GM18861 (cell line): ENCODE measurements at regions not wholly inside any gene's neighbourhood (a gene's known extent, or its start where the extent isn't known, plus 50 kb on each side); places are given as distances from the start of the nearest gene placed in this dataset.
"Not testable (repeated sequence)": the region's sequence is repeated elsewhere in the genome, so short reads cannot be mapped to it uniquely, and the experiment has no call there.

ENCODE experiments used
- ATAC-seq: cut with Tn5 transposase; IDR thresholded peaks from one replicate; pipeline ENCODE4 v1.9.1; 2021; ENCODE audit not compliant: unreplicated experiment

GRCh38 chr18:52136532-52136931 lies 203.5 kb upstream of the DCC start:
- no peak for ATAC-seq

GRCh38 chr18:52140986-52141385 lies 199.0 kb upstream of the DCC start:
- no peak for ATAC-seq

GRCh38 chr18:52150050-52150449 lies 189.9 kb upstream of the DCC start:
- ATAC-seq: no peak

- no peak for ATAC-seq
These were observed 188.0 kb upstream of the DCC start for GRCh38 chr18:52152036-52152435.

GRCh38 chr18:52156166-52156565 lies 183.8 kb upstream of the DCC start:
- no peak for ATAC-seq

- no peak for ATAC-seq
These were observed 179.4 kb upstream of the DCC start for GRCh38 chr18:52160636-52161035.

GRCh38 chr18:52163478-52163877 lies 176.5 kb upstream of the DCC start:
- ATAC-seq: no peak

GRCh38 chr18:52168131-52168530 lies 171.9 kb upstream of the DCC start:
- not testable (repeated sequence) for ATAC-seq

- ATAC-seq: no peak
These were observed 165.8 kb upstream of the DCC start for GRCh38 chr18:52174220-52174619.

GRCh38 chr18:52175406-52175805 lies 164.6 kb upstream of the DCC start:
- no peak for ATAC-seq

- ATAC-seq: no peak
These were observed 156.9 kb upstream of the DCC start for GRCh38 chr18:52183107-52183506.

GRCh38 chr18:52190195-52190594 lies 149.8 kb upstream of the DCC start:
- no peak for ATAC-seq

- ATAC-seq: no peak
These were observed 149.4 kb upstream of the DCC start for GRCh38 chr18:52190631-52191030.

GRCh38 chr18:52200406-52200805 lies 139.6 kb upstream of the DCC start:
- no peak for ATAC-seq

GRCh38 chr18:52200921-52201663 lies 138.9 kb upstream of the DCC start:
- ATAC-seq: no peak

GRCh38 chr18:52208646-52209045 lies 131.4 kb upstream of the DCC start:
- no peak for ATAC-seq

- ATAC-seq: no peak
These were observed 123.9 kb upstream of the DCC start for GRCh38 chr18:52216109-52216508.

GRCh38 chr18:52216666-52217065 lies 123.3 kb upstream of the DCC start:
- ATAC-seq: no peak

GRCh38 chr18:52219102-52219501 lies 120.9 kb upstream of the DCC start:
- ATAC-seq: no peak

GRCh38 chr18:52220062-52220591 lies 119.9 kb upstream of the DCC start:
- ATAC-seq: no peak

GRCh38 chr18:52222211-52222610 lies 117.8 kb upstream of the DCC start:
- no peak for ATAC-seq

- no peak for ATAC-seq
These were observed 112.5 kb upstream of the DCC start for GRCh38 chr18:52227536-52227935.

- ATAC-seq: no peak
These were observed 111.8 kb upstream of the DCC start for GRCh38 chr18:52228166-52228565.
